ENCODE measurements at regions not wholly inside any gene's neighbourhood (a gene's known extent, or its start where the extent isn't known, plus 50 kb on each side); places are given as distances from the start of the nearest gene placed in this dataset.

DNA sequence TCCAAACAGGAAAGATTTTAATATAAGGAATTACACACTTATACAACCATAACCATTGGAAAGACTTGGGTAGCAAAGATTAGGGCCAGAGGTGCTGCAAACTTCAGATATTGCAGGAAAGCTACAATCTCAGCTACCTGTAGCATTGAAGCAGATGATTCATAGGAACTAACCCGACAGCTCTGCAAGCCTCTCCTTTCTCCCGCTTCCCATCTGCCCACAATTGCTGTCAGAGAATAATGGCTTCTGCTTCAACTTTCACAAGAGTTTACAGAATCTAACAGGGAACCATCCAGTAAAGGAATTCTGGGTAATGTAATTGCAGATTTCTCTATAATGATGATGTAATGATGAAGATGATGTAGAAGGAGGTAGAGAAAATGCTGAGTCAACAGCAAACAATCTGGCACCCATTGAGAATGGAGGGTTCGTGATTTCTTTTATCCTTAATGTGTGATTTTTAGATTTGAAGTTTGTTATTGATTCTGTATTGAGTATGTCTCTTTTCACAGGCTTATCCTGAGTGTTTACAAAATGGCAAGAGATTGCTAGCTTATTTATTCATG lies 70.8 kb upstream of the USP47 start:
- Histone ChIP-seq H2BK15ac (ENCODE audit: low read length) (no peak overlapping the region), H2AFZ (ENCODE audit: low read length) (no peak overlapping the region), H3K36me3 (replicated peaks in 1 of 2; ENCODE audit: control insufficient read depth in 2 of 2, insufficient read depth in 2 of 2, low read length in 2 of 2) (no peaks in the 10 kb centered on the region), H3K9ac (ENCODE audit: low read depth, low read length, poor library complexity) (no peak overlapping the region), H3K9me3 (replicated peaks in 1 of 2; ENCODE audit: control insufficient read depth in 2 of 2, insufficient read depth in 1 of 2, low read depth in 1 of 2, low read length in 2 of 2) (no peaks in the 10 kb centered on the region), H3K4me2 (ENCODE audit: insufficient read depth, low read length, poor library complexity, severe bottlenecking) (no peak overlapping the region), H2AK5ac (ENCODE audit: low read depth, low read length) (no peak overlapping the region), H3K4me1 (ENCODE audit: control insufficient read depth in 2 of 2, insufficient read depth in 1 of 2, low read depth in 1 of 2, low read length in 2 of 2) (peaks cover 0 to 1% of the 10 kb centered on the region in 2 donors), H4K8ac (ENCODE audit: low read depth, low read length) (no peak overlapping the region), H3K18ac (ENCODE audit: low read length) (no peak overlapping the region), H4K91ac (ENCODE audit: low read depth, low read length, poor library complexity) (no peak overlapping the region), H3K4ac (ENCODE audit: low read length) (no peak overlapping the region), H3K27ac (replicated peaks; ENCODE audit: low read length) (no peak overlapping the region), H3K27me3 (ENCODE audit: control insufficient read depth in 3 of 3, insufficient read depth in 3 of 3, low read depth in 1 of 3, low read length in 3 of 3) (peaks cover 0 to 4% (median 0%) of the 10 kb centered on the region in 3 experiments), H3K14ac (ENCODE audit: low read length) (no peak overlapping the region), H2BK12ac (ENCODE audit: low read length) (no peak overlapping the region), H3K4me3 (ENCODE audit: low read length in 2 of 2) (no peak overlapping the region), H3K79me1 (ENCODE audit: low read depth, low read length) (no peaks in the 10 kb centered on the region), H3K23ac (ENCODE audit: low read depth, low read length, poor library complexity) (no peak overlapping the region), H2BK120ac (ENCODE audit: low read depth, low read length) (no peak overlapping the region), H2BK5ac (ENCODE audit: low read length) (no peak overlapping the region)
- no peak for DNase-seq (ENCODE audit: low spot score)
- no CpG with 5 or more reads among the region's 3 CpGs for whole genome bisulfite sequencing, 2 donors (ENCODE audit: extremely low coverage in 2 of 2, insufficient read length in 2 of 2, insufficient replicate concordance in 1 of 2)

- no peak overlapping the region for H2BK12ac ChIP-seq (ENCODE audit: low read length)
- no peaks in the 10 kb centered on the region for H3K9me3 ChIP-seq (replicated peaks in 1 of 2; ENCODE audit: control insufficient read depth in 2 of 2, insufficient read depth in 1 of 2, low read depth in 1 of 2, low read length in 2 of 2)
- no peaks in the 10 kb centered on the region for H3K36me3 ChIP-seq (replicated peaks in 1 of 2; ENCODE audit: control insufficient read depth in 2 of 2, insufficient read depth in 2 of 2, low read length in 2 of 2)
- DNase-seq (ENCODE audit: low spot score), result no peak
- H4K8ac ChIP-seq (ENCODE audit: low read depth, low read length), result no peak overlapping the region
- H3K18ac ChIP-seq (ENCODE audit: low read length), result no peak overlapping the region
- no peak overlapping the region for H2BK5ac ChIP-seq (ENCODE audit: low read length)
- no peak overlapping the region for H3K27ac ChIP-seq (replicated peaks; ENCODE audit: low read length)
- no peak overlapping the region for H3K9ac ChIP-seq (ENCODE audit: low read depth, low read length, poor library complexity)
- no peaks in the 10 kb centered on the region for H3K79me1 ChIP-seq (ENCODE audit: low read depth, low read length)
- no peak overlapping the region for H2AFZ ChIP-seq (ENCODE audit: low read length)
- no peak overlapping the region for H2BK15ac ChIP-seq (ENCODE audit: low read length)
- H3K4me2 ChIP-seq (ENCODE audit: insufficient read depth, low read length, poor library complexity, severe bottlenecking), result no peak overlapping the region
- H3K27me3 ChIP-seq (ENCODE audit: control insufficient read depth in 3 of 3, insufficient read depth in 3 of 3, low read depth in 1 of 3, low read length in 3 of 3), result peaks cover 0 to 4% (median 0%) of the 10 kb centered on the region in 3 experiments
- no peak overlapping the region for H2AK5ac ChIP-seq (ENCODE audit: low read depth, low read length)
- no peak overlapping the region for H3K14ac ChIP-seq (ENCODE audit: low read length)
- H3K4me1 ChIP-seq (ENCODE audit: control insufficient read depth in 2 of 2, insufficient read depth in 1 of 2, low read depth in 1 of 2, low read length in 2 of 2), result no peaks in the 10 kb centered on the region
- WGBS, 2 donors (ENCODE audit: extremely low coverage in 2 of 2, insufficient read length in 2 of 2, insufficient replicate concordance in 1 of 2), result no CpG with 5 or more reads among the region's 1 CpG
- no peak overlapping the region for H4K91ac ChIP-seq (ENCODE audit: low read depth, low read length, poor library complexity)
- H3K4me3 ChIP-seq (ENCODE audit: low read length in 2 of 2), result no peak overlapping the region
- no peak overlapping the region for H3K23ac ChIP-seq (ENCODE audit: low read depth, low read length, poor library complexity)
- no peak overlapping the region for H3K4ac ChIP-seq (ENCODE audit: low read length)
- no peak overlapping the region for H2BK120ac ChIP-seq (ENCODE audit: low read depth, low read length)
Measured at GRCh38 chr11:11770296-11770695, 71.5 kb upstream of the USP47 start.

DNA sequence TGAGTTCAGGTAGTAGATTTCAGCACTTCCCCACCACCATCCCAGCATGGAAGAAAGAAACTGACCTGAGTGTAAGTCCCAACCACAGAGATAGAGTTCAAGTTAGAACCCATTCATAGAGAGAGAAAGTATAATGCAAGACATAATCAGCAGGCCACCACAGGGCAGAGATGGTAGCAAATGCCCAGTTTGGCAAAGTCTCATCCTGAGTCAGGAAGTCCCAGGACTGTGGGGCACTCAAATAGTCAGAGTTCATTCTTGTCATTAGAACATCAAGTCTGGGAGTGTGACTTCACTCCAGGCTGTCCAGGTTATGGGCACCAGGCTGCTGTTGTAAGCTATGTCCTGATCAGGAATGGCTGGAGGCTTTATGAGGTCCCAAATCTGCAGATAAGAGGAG lies 72.0 kb upstream of the USP47 start:
- Histone ChIP-seq H2AFZ (ENCODE audit: low read length) (no peak overlapping the region), H4K91ac (ENCODE audit: low read depth, low read length, poor library complexity) (no peak overlapping the region), H3K79me1 (ENCODE audit: low read depth, low read length) (no peaks in the 10 kb centered on the region), H2AK5ac (ENCODE audit: low read depth, low read length) (no peak overlapping the region), H2BK12ac (ENCODE audit: low read length) (no peak overlapping the region), H3K18ac (ENCODE audit: low read length) (no peak overlapping the region), H3K4me3 (ENCODE audit: low read length in 2 of 2) (no peak overlapping the region), H4K8ac (ENCODE audit: low read depth, low read length) (no peak overlapping the region), H3K4me2 (ENCODE audit: insufficient read depth, low read length, poor library complexity, severe bottlenecking) (no peak overlapping the region), H2BK15ac (ENCODE audit: low read length) (no peak overlapping the region), H3K4ac (ENCODE audit: low read length) (no peak overlapping the region), H3K9me3 (replicated peaks in 1 of 2; ENCODE audit: control insufficient read depth in 2 of 2, insufficient read depth in 1 of 2, low read depth in 1 of 2, low read length in 2 of 2) (no peaks in the 10 kb centered on the region), H2BK120ac (ENCODE audit: low read depth, low read length) (no peak overlapping the region), H3K9ac (ENCODE audit: low read depth, low read length, poor library complexity) (no peak overlapping the region), H3K14ac (ENCODE audit: low read length) (no peak overlapping the region), H2BK5ac (ENCODE audit: low read length) (no peak overlapping the region), H3K4me1 (ENCODE audit: control insufficient read depth in 2 of 2, insufficient read depth in 1 of 2, low read depth in 1 of 2, low read length in 2 of 2) (no peaks in the 10 kb centered on the region), H3K27ac (replicated peaks; ENCODE audit: low read length) (no peak overlapping the region), H3K27me3 (ENCODE audit: control insufficient read depth in 3 of 3, insufficient read depth in 3 of 3, low read depth in 1 of 3, low read length in 3 of 3) (no peaks in the 10 kb centered on the region), H3K23ac (ENCODE audit: low read depth, low read length, poor library complexity) (no peak overlapping the region), H3K36me3 (replicated peaks in 1 of 2; ENCODE audit: control insufficient read depth in 2 of 2, insufficient read depth in 2 of 2, low read length in 2 of 2) (no peaks in the 10 kb centered on the region)
- no peak for DNase-seq (ENCODE audit: low spot score)

DNA sequence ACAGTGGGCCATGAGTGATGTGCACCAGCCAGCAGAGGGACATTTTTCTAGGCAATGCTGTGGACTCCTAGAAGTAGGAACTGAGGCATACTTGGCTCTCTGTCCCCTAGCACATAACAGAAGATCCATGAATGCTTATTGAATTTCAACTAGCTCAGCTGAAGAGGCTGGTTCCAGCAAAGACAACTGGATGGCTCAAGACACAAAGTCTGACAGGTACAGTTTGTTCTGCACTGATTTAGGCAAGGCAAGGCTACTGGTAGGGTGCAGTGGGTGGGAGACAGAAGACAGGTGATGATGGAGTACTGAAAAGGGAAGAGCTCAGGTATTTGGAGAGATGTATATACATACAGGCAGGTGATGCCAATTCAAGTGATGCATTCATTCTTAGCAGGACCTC lies 72.4 kb upstream of the USP47 start:
- H2AFZ ChIP-seq (ENCODE audit: low read length), result no peak overlapping the region
- H3K18ac ChIP-seq (ENCODE audit: low read length), result no peak overlapping the region
- no peaks in the 10 kb centered on the region for H3K36me3 ChIP-seq (replicated peaks in 1 of 2; ENCODE audit: control insufficient read depth in 2 of 2, insufficient read depth in 2 of 2, low read length in 2 of 2)
- H3K4me3 ChIP-seq (ENCODE audit: low read length in 2 of 2), result no peak overlapping the region
- no peak overlapping the region for H4K8ac ChIP-seq (ENCODE audit: low read depth, low read length)
- no peak overlapping the region for H2BK12ac ChIP-seq (ENCODE audit: low read length)
- no peak for DNase-seq (ENCODE audit: low spot score)
- no peaks in the 10 kb centered on the region for H3K4me1 ChIP-seq (ENCODE audit: control insufficient read depth in 2 of 2, insufficient read depth in 1 of 2, low read depth in 1 of 2, low read length in 2 of 2)
- H4K91ac ChIP-seq (ENCODE audit: low read depth, low read length, poor library complexity), result no peak overlapping the region
- no peak overlapping the region for H3K4me2 ChIP-seq (ENCODE audit: insufficient read depth, low read length, poor library complexity, severe bottlenecking)
- H3K79me1 ChIP-seq (ENCODE audit: low read depth, low read length), result no peaks in the 10 kb centered on the region
- H3K27ac ChIP-seq (replicated peaks; ENCODE audit: low read length), result no peak overlapping the region
- H2BK15ac ChIP-seq (ENCODE audit: low read length), result no peak overlapping the region
- H2BK120ac ChIP-seq (ENCODE audit: low read depth, low read length), result no peak overlapping the region
- H3K9ac ChIP-seq (ENCODE audit: low read depth, low read length, poor library complexity), result no peak overlapping the region
- no peak overlapping the region for H3K4ac ChIP-seq (ENCODE audit: low read length)
- H3K23ac ChIP-seq (ENCODE audit: low read depth, low read length, poor library complexity), result no peak overlapping the region
- no peak overlapping the region for H3K14ac ChIP-seq (ENCODE audit: low read length)
- H3K27me3 ChIP-seq (ENCODE audit: control insufficient read depth in 3 of 3, insufficient read depth in 3 of 3, low read depth in 1 of 3, low read length in 3 of 3), result no peaks in the 10 kb centered on the region
- no peak overlapping the region for H2BK5ac ChIP-seq (ENCODE audit: low read length)
- no peak overlapping the region for H2AK5ac ChIP-seq (ENCODE audit: low read depth, low read length)
- no peaks in the 10 kb centered on the region for H3K9me3 ChIP-seq (replicated peaks in 1 of 2; ENCODE audit: control insufficient read depth in 2 of 2, insufficient read depth in 1 of 2, low read depth in 1 of 2, low read length in 2 of 2)
